CD4-positive, alpha-beta T cell treated with Interleukin-21 for 1 hour (primary cell): ENCODE measurements at regions not wholly inside any gene's neighbourhood (a gene's known extent, or its start where the extent isn't known, plus 50 kb on each side); places are given as distances from the start of the nearest gene placed in this dataset.

ENCODE experiments used
- DNase-seq: peaks from one replicate; pipeline ENCODE4 v3.0.0-alpha.2; 2020

DNA sequence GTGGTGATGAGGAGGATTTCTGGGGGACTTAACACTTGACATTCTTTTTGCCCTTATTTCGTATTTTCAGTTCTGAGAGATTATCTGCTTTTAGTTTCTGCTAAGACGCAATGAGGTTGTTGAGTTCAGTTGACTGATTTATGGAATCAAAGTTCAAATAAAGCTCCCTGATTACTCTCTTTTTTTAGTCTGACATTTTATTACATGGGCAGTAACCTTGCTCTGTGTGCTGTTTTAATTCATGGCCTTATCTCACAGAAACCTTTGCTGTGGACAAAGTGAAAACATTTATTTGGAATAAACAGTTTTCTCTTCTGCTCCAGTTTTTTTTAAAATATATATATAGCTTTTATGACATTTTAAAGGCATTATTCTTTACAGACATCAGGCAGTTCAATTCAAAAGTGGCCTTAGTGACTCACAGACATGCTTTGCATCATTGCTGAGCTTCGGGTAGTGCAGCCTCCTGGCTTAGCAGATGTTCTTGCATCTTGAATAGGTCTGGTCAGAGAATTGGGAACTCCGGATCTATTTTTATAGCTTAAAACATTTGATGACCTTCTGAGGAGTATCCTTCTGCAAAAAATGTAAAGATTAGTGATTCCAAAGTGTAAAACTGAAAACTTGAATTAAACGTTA, 162.9 kb downstream of the FAM170A start:
- DNase-seq: no peak

GRCh38 chr5:119795768-119796167, 166.4 kb downstream of the FAM170A start:
- no peak for DNase-seq

- no peak for DNase-seq
Observed at GRCh38 chr5:119801570-119801969, 172.2 kb downstream of the FAM170A start.

DNA sequence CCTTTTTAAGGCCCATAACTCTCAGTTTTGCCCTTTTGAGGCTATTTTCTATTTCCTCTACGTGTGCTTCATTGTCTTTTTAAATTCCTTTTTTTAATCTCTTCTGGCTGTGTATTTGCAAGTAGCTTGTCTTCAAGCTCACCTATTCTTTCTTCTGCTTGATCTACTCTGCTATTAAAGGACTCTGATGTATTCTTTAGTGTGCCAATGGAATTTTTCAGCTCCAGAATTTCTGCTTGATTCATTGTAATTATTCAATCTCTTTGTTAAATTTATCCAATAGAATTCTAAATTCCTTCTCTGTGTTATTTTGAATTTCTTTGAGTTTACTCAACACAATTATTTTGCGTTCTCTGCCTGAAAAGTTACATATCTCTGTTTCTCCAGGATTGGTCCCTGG, 178.7 kb downstream of the FAM170A start:
- no peak for DNase-seq

DNA sequence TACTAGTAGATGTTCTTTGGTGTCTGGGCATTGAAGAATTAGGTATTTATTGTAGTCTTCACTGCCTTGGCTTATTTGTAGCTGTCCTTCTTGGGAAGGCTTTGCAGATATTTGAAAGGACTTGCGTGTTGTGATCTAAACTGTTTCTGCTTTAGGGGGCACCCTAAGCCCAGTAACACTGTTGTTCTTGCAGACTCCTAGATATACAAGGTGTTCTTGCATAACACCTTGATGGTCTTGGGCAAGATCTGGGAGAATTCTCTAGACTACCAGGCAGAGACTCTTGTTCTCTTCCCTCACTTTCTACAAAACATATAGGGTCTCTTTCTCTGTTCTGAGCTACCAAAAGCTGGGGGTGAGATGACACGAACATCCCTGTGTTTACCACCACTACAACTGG, 179.1 kb downstream of the FAM170A start:
- DNase-seq: no peak

DNA sequence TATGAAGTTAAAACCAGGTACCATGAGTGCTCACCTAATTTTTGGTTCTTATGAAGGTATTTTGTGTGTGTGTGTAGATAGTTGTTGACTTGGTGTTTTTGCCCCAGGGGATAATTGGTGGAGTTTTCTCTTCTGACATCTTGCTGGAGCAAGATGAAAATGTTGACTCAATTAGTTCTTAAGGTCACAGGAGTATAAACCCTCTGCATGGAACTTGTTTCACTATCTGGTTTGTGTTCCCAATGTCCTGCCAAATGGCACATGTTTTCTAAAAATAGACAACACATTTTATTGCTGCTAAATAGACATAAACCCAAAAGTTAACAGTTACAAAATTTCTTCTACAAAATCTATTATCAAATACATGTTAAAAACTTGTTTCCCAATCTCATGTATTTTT, 180.9 kb downstream of the FAM170A start:
- DNase-seq: no peak

- no peak for DNase-seq
Observed at GRCh38 chr5:119811458-119811857, 182.1 kb downstream of the FAM170A start.

- DNase-seq: no peak
Observed at GRCh38 chr5:119814655-119815054, 185.3 kb downstream of the FAM170A start.

GRCh38 chr5:119816055-119816454, 186.7 kb downstream of the FAM170A start:
- DNase-seq: no peak

DNA sequence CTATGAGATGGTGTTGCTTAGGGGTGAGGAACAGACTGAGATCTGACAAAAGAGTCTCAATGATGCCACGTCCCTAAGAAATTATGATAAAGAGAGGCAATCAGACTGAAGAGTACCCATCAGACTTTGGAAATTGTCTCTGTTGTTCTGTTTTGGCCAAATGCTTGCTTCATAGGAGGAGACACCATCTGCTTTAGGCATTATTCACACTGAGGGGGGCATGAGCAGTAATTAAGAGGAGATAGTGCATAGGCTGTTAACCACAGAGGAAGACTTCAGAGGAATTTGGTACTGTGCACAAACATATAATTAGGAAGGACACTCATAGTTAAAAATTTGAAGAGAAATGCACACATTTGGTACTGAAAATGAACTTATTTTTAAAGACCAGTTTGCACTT, 190.7 kb downstream of the FAM170A start:
- DNase-seq: no peak

- DNase-seq: no peak
Observed at GRCh38 chr5:119820608-119821007, 191.2 kb downstream of the FAM170A start.

GRCh38 chr5:119828541-119828940, 199.2 kb downstream of the FAM170A start:
- no peak for DNase-seq

- no peak for DNase-seq
Observed at GRCh38 chr5:119829341-119829740, 200.0 kb downstream of the FAM170A start.

GRCh38 chr5:119833176-119833575, 203.8 kb downstream of the FAM170A start:
- no peak for DNase-seq

- no peak for DNase-seq
Observed at GRCh38 chr5:119840175-119840574, 210.8 kb downstream of the FAM170A start.

- DNase-seq: no peak
Observed at GRCh38 chr5:119852140-119852539, 222.8 kb downstream of the FAM170A start.

GRCh38 chr5:119860463-119860862, 231.1 kb downstream of the FAM170A start:
- DNase-seq: no peak

DNA sequence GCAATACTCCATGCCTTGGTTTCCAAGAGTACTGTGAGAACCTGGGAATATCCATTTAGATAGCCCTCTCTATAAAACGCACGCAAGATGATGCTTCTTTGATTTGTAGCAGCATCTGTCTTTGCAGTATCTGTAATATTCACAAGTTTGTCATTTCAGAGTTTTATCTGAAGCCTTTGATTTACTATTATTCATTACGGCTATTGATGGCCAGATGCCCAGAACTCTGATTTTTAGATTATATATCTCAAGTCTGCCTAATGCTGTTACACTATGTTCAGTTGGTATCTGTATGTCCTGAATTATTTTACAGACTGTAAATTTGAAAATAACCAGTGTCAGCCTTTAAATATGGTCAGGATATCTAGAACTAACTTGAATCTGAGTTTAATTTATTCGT, 233.3 kb downstream of the FAM170A start:
- no peak for DNase-seq

DNA sequence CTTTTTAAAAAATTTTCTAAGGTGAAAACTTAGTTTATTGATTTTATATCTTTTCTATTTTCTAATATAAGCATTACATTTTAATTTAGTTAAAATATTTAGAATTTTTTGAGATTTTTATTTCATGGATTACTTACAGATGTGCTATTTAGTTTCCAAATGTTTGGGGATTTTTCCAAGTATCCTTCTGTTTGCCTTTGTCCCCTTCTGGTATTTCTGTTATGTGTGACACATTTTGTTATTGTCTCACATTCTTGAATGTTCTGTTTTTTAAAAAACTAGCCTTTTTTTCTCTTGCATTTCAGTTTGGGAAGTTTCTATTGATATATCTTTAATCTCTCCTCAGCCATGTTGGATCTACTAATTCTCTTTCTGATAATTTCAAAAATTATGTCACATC, 234.9 kb downstream of the FAM170A start:
- DNase-seq: no peak

GRCh38 chr5:119873611-119874010, 244.3 kb downstream of the FAM170A start:
- no peak for DNase-seq

DNA sequence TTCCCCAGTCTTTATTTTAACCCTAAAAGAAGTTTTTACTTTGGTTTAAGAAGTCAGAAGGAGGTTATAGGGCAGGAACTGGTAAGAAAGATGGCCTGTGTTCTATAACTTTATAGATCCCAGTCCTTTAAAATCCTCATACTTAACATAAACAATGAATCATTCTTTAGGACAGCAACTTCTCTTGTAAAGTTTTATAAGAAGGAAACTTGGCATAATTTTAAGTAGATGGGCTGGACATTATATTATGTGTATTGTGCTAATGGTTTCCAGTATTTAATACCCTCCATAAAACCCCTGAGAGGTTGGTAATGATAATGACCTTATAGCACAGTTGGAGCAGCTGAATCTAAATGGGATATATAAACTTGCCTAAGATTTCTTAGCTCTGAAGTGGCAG, 247.2 kb downstream of the FAM170A start:
- no peak for DNase-seq

DNA sequence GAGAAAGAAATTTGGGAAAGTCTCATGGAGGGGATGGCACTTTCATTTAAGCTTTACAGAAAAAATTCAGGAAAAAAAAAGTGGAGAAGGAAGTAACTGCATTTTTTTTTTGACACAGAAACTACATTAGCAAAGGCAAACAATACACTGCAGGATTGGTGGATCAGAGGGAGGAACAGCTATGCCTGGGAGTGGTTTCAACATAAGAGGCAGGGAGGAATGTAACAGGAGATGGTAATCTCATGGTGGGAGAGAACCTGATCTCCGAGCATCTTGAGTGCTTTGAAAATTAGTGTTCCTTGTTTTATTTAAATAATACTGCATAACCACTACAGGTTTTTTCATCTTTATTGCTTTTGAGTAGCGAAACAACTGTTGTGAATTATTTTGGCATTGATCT, 249.4 kb downstream of the FAM170A start:
- no peak for DNase-seq

DNA sequence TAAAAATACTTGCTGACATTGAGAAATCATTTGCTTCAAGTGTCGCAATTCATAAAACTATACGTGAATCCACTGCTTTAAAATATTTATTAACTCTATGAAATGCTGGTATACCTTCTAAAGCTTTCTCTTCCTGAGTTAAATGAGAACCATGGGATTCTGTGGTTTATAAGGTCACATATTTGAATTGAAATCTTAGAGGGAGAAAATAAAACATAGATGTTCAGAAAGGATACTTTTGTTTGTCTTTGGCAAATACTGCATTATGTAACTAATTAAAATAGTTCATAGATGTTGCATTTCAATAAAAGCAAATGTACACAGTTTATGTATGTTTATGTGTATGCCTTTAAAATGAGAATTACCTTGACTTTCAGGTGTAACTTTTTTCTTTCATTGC, 250.1 kb downstream of the FAM170A start:
- no peak for DNase-seq

DNA sequence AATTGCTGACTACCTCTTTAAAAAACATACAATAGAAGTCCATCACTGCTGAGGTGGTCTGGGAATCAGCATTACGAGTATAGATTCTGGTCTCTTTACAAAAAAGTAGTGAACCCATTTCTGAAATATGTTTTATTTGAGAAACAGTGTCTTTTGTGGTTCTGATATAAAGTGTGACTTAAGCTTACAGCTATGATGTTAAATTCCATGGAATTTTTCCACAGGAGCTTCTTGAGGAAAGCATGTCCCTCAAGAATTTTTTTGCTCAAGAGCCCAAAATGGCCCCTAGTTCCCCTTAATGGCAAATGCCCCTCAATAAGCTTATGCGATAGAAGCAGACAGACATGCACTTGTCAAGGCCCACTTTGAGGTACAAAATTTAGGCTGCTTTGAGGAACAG, 265.7 kb downstream of the FAM170A start:
- no peak for DNase-seq

GRCh38 chr5:119896826-119897536, 267.6 kb downstream of the FAM170A start:
- no peak for DNase-seq
